HG03565 (cell line): ENCODE measurements at regions not wholly inside any gene's neighbourhood (a gene's known extent, or its start where the extent isn't known, plus 50 kb on each side); places are given as distances from the start of the nearest gene placed in this dataset.
A peak's percentile ranks its signal among the peaks of the same experiment; 100 is the strongest.

Experiments
- ATAC-seq: cut with Tn5 transposase; IDR thresholded peaks from one replicate; pipeline ENCODE4 v1.9.1; 2021; ENCODE audit warnings: mild to moderate bottlenecking, moderate library complexity; ENCODE audit not compliant: unreplicated experiment

- ATAC-seq, result no peak
Measured at GRCh38 chr18:2075499-2075898, 495.8 kb downstream of the METTL4 start.

GRCh38 chr18:2082676-2083075 lies 488.6 kb downstream of the METTL4 start:
- ATAC-seq, result no peak

GRCh38 chr18:2083691-2084090 lies 487.6 kb downstream of the METTL4 start:
- no peak for ATAC-seq

- ATAC-seq, result no peak
Measured at GRCh38 chr18:2086439-2086838, 484.9 kb downstream of the METTL4 start.

GRCh38 chr18:2087877-2088673 lies 483.2 kb downstream of the METTL4 start:
- no peak for ATAC-seq

GRCh38 chr18:2089396-2089795 lies 481.9 kb downstream of the METTL4 start:
- no peak for ATAC-seq

- no peak for ATAC-seq
Measured at GRCh38 chr18:2091937-2092336, 479.4 kb downstream of the METTL4 start.

GRCh38 chr18:2096551-2096950 lies 474.8 kb downstream of the METTL4 start:
- ATAC-seq, result no peak

GRCh38 chr18:2100694-2101213 lies 470.6 kb downstream of the METTL4 start:
- ATAC-seq, result no peak

- peak; percentile 68 for ATAC-seq
Measured at GRCh38 chr18:2102022-2102421, 469.3 kb downstream of the METTL4 start.

GRCh38 chr18:2103299-2103698 lies 468.0 kb downstream of the METTL4 start:
- no peak for ATAC-seq

- peak; percentile 74 for ATAC-seq
Measured at GRCh38 chr18:2104620-2105462, 466.5 kb downstream of the METTL4 start.

GRCh38 chr18:2108591-2108990 lies 462.7 kb downstream of the METTL4 start:
- ATAC-seq, result no peak

GRCh38 chr18:2111456-2111855 lies 459.8 kb downstream of the METTL4 start:
- no peak for ATAC-seq

GRCh38 chr18:2112435-2113045 lies 458.8 kb downstream of the METTL4 start:
- ATAC-seq, result no peak

GRCh38 chr18:2114289-2114688 lies 457.0 kb downstream of the METTL4 start:
- ATAC-seq, result no peak

GRCh38 chr18:2114765-2115164 lies 456.5 kb downstream of the METTL4 start:
- ATAC-seq, result no peak

- ATAC-seq, result no peak
Measured at GRCh38 chr18:2121224-2121623, 450.1 kb downstream of the METTL4 start.

- ATAC-seq, result no peak
Measured at GRCh38 chr18:2123077-2123476, 448.2 kb downstream of the METTL4 start.

GRCh38 chr18:2134364-2134763 lies 436.9 kb downstream of the METTL4 start:
- no peak for ATAC-seq

- ATAC-seq, result no peak
Measured at GRCh38 chr18:2135309-2135708, 436.0 kb downstream of the METTL4 start.
